ENCODE measurements at regions not wholly inside any gene's neighbourhood (a gene's known extent, or its start where the extent isn't known, plus 50 kb on each side); places are given as distances from the start of the nearest gene placed in this dataset.

- Histone ChIP-seq H2BK12ac (ENCODE audit: insufficient read length, low read depth, low read length) (no peak overlapping the region), H4K8ac (replicated peaks; ENCODE audit: insufficient read length, low read depth, low read length) (no peak overlapping the region), H3K4me2 (ENCODE audit: insufficient read depth, insufficient read length, low read length) (peak overlapping the region; percentile 4), H3K23me2 (ENCODE audit: insufficient read length, low read depth, low read length, poor library complexity, severe bottlenecking) (peaks cover 4% of the 10 kb centered on the region), H2BK20ac (ENCODE audit: low read depth, low read length, poor library complexity, severe bottlenecking) (no peak overlapping the region), H3K27ac (ENCODE audit: insufficient read length, low read depth, low read length) (no peak overlapping the region), H3K4me1 (ENCODE audit: insufficient read depth, low read length) (no peaks in the 10 kb centered on the region), H4K91ac (ENCODE audit: insufficient read length, low read depth, low read length) (no peak overlapping the region), H2AFZ (ENCODE audit: low read length) (no peak overlapping the region), H3K56ac (ENCODE audit: insufficient read length, low read depth, low read length) (no peak overlapping the region), H3K4ac (ENCODE audit: low read depth, low read length) (no peak overlapping the region), H2BK120ac (ENCODE audit: low read depth, low read length, poor library complexity, severe bottlenecking) (no peak overlapping the region), H2BK5ac (ENCODE audit: insufficient read length, low read length) (no peak overlapping the region), H3K9me3 (ENCODE audit: control insufficient read depth, low read depth, low read length) (no peaks in the 10 kb centered on the region), H3K27me3 (ENCODE audit: insufficient read depth, low read length) (no peaks in the 10 kb centered on the region; the same call in 1 of the 2 replicates), H3T11ph (ENCODE audit: low read length) (no peak overlapping the region), H3K79me1 (ENCODE audit: insufficient read depth, low read depth, low read length, poor library complexity, severe bottlenecking) (no peaks in the 10 kb centered on the region), H3K14ac (ENCODE audit: insufficient read depth, low read length) (no peak overlapping the region), H3K18ac (ENCODE audit: insufficient read length, low read depth, low read length) (no peak overlapping the region), H2AK5ac (ENCODE audit: insufficient read length, low read length) (no peak overlapping the region), H4K5ac (ENCODE audit: insufficient read length, low read depth, low read length) (no peak overlapping the region), H3K79me2 (ENCODE audit: insufficient read depth, low read length) (no peaks in the 10 kb centered on the region), H2BK15ac (ENCODE audit: low read depth, low read length) (no peak overlapping the region), H4K20me1 (ENCODE audit: control insufficient read depth, insufficient read depth, insufficient read length) (no peaks in the 10 kb centered on the region), H3K9ac (ENCODE audit: extremely low read depth, insufficient read length, low read length) (no peak overlapping the region), H3K23ac (ENCODE audit: insufficient read length, low read depth, low read length) (no peak overlapping the region)
- WGBS (ENCODE audit: extremely low coverage, insufficient read length, low lambda C conversion rate): no CpG with 5 or more reads among the region's 3 CpGs
- H3K36me3 Mint-ChIP-seq (ENCODE audit: insufficient read depth in 1 of 3, low read depth in 3 of 3): peaks cover 0 to 5% (median 0%) of the 10 kb centered on the region in 3 experiments; a peak in 1 of 7 replicates
- no peak for TF ChIP-seq CTCF (conservative IDR thresholded peaks at IDR 0.05)
- peak overlapping the region; percentile 60 to 66 for H3K4me3 Mint-ChIP-seq
- H3K4me1 Mint-ChIP-seq: peaks cover 21 to 25% of the 10 kb centered on the region in 2 experiments
- DNase-seq: no peak
- no peak overlapping the region for H3K27ac Mint-ChIP-seq
- H3K27me3 Mint-ChIP-seq (ENCODE audit: low read depth): peaks cover 37% of the 10 kb centered on the region
- peaks cover 0 to 7% of the 10 kb centered on the region in 2 experiments; a peak in 4 of 5 replicates for H3K9me3 Mint-ChIP-seq
Measured at GRCh38 chr19:28794301-28794700, 418.6 kb downstream of the UQCRFS1 start.
